ENCODE measurements at regions not wholly inside any gene's neighbourhood (a gene's known extent, or its start where the extent isn't known, plus 50 kb on each side); places are given as distances from the start of the nearest gene placed in this dataset.

DNA sequence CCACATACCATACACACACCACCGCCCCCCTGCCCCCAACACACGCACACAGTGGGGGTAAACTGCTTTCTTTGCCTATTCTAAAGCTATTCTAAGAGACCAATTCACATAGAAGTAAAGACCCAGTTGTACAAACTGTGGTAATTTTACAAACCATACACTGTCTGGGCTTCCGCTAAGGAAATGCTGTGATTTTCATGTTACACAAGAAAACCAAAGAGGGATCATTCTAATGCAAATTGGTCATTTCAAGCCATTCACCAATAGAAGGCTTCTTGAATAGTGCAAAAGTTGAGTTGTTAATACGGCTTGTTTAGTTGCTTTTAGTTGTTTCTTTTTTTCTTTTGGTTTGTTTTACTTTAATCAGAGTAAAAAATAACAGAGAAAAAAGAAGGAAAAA is 202.8 kb downstream of the EFNB2 start:
- Mint-ChIP-seq H3K9me3 (no peaks in the 10 kb centered on the region), H3K36me3 (ENCODE audit: low read depth) (no peaks in the 10 kb centered on the region), H3K4me1 (ENCODE audit: low read depth) (no peaks in the 10 kb centered on the region), H3K27me3 (no peaks in the 10 kb centered on the region), H3K27ac (no peak overlapping the region), H3K4me3 (no peak overlapping the region)
- intact Hi-C loops (cut with micrococcal nuclease): no loop called here
- no peak for DNase-seq
- ChIA-PET CTCF (no interaction called here), POLR2A (no interaction called here)
- no peak for ATAC-seq
- TF ChIP-seq, protein P1, sequence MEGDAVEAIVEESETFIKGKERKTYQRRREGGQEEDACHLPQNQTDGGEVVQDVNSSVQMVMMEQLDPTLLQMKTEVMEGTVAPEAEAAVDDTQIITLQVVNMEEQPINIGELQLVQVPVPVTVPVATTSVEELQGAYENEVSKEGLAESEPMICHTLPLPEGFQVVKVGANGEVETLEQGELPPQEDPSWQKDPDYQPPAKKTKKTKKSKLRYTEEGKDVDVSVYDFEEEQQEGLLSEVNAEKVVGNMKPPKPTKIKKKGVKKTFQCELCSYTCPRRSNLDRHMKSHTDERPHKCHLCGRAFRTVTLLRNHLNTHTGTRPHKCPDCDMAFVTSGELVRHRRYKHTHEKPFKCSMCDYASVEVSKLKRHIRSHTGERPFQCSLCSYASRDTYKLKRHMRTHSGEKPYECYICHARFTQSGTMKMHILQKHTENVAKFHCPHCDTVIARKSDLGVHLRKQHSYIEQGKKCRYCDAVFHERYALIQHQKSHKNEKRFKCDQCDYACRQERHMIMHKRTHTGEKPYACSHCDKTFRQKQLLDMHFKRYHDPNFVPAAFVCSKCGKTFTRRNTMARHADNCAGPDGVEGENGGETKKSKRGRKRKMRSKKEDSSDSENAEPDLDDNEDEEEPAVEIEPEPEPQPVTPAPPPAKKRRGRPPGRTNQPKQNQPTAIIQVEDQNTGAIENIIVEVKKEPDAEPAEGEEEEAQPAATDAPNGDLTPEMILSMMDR (IDR thresholded peaks at IDR 0.05): no peak

DNA sequence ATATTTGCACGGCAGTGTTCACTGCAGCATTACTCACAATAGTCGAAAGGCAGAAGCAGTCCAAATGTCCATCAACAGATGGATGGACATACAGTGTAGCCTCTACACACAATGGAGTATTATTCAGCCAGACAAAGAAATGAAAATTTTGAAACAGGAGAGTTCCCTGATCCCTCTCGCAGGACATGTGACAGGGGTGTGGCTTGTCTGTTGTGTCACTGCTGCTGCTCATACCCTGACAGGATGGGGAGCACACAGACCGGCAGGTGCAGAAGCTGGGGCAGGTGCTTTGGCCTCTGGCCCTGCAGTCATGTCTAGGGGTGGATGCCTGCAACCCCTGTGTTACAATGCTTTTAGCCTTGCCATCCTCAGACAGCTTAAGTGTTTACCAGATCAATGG is 204.3 kb downstream of the EFNB2 start:
- CTCF ChIA-PET: interaction anchor here (1.3 kb wide), 1 partner anchor 9 kb away, joined by 4 read pairs; no protein-coding TSS in a partner anchor
- Mint-ChIP-seq H3K27me3 (no peaks in the 10 kb centered on the region), H3K9me3 (no peaks in the 10 kb centered on the region), H3K4me3 (no peak overlapping the region), H3K27ac (no peak overlapping the region), H3K4me1 (ENCODE audit: low read depth) (no peaks in the 10 kb centered on the region), H3K36me3 (ENCODE audit: low read depth) (no peaks in the 10 kb centered on the region)
- TF ChIP-seq, protein P1 (IDR thresholded peaks at IDR 0.05): no peak
- DNase-seq (no peak), ATAC-seq (no peak)
- intact Hi-C loops (cut with micrococcal nuclease): no loop called here
- POLR2A ChIA-PET: no interaction called here

DNA sequence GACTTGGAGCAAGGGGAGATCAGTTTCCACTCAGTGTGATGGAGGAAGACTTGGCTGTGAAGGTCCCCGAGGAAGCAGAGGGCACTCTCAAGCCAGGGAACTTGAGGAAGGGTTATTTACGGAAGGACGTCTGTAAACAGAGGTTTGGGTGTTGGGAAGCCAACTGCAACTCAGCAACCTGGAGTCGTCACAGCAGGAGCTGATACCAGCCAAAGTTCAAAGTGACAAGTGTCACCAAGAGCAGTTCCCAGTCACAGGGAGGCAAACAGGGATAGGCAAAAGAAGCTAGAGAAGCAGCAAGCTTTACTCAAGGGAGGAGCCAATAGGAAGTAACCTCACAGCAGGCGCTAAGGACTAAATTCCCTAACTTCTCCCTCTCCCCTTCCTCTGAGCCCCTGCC is 205.5 kb downstream of the EFNB2 start:
- Mint-ChIP-seq H3K27ac (no peak overlapping the region), H3K27me3 (no peaks in the 10 kb centered on the region), H3K4me1 (ENCODE audit: low read depth) (no peaks in the 10 kb centered on the region), H3K36me3 (ENCODE audit: low read depth) (no peaks in the 10 kb centered on the region), H3K4me3 (no peak overlapping the region), H3K9me3 (no peaks in the 10 kb centered on the region)
- POLR2A ChIA-PET: interaction anchor here (0.6 to 1.1 kb wide), 2 partner anchors 10 to 14 kb away, joined by 3 read pairs; no protein-coding TSS in a partner anchor
- DNase-seq: no peak
- CTCF ChIA-PET: interaction anchor here (1.3 kb wide), 1 partner anchor 10 kb away, joined by 4 read pairs; no protein-coding TSS in a partner anchor
- intact Hi-C loops (cut with micrococcal nuclease): no loop called here
- TF ChIP-seq, protein P1 (IDR thresholded peaks at IDR 0.05): no peak
- ATAC-seq: no peak

DNA sequence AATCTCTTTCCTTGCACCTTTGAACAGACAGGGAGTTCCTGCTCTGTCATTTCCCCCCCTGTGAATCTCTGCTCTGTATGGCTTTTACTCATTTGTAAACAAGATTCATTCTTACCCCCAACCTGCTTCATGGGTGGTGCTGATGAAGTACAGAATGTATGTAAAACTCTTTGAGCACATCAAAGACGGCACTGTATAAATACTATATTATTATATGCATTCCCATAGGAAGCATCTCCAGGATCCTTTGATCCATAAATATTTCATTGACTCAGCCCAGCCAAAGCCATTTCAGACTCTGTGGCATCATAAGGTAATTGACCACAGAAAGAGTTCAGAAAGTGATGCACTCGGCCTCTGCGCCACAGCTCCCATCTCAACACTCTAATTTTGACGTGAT is 208.7 kb downstream of the EFNB2 start:
- Mint-ChIP-seq H3K27me3 (no peaks in the 10 kb centered on the region), H3K4me1 (ENCODE audit: low read depth) (no peaks in the 10 kb centered on the region), H3K36me3 (ENCODE audit: low read depth) (no peaks in the 10 kb centered on the region), H3K4me3 (no peak overlapping the region), H3K27ac (no peak overlapping the region), H3K9me3 (peaks cover 11% of the 10 kb centered on the region)
- DNase-seq (no peak), ATAC-seq (no peak)
- ChIA-PET CTCF (no interaction called here), POLR2A (no interaction called here)
- TF ChIP-seq, protein P1 (IDR thresholded peaks at IDR 0.05): no peak
- intact Hi-C loops (cut with micrococcal nuclease): no loop called here

DNA sequence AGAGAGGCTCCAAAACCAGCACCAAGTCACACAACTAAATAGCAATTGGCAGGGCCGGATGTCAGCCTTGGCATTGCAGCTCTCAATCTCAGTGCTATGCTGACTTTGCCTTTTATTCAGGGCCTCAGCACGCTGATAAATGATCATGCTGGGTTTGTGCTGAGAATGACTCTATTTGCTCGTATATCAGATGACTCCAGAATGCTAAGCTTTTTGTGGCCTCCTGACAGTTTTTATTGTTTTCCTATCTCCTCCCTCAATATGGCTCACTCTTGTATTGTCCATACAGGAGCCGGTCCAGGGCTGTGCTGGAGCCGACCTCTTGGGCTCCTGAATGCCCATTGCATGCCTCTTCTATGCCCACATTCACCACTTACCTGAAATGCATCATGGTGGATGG is 211.0 kb downstream of the EFNB2 start:
- no peak for ATAC-seq
- no peak overlapping the region for H3K4me3 Mint-ChIP-seq
- ChIA-PET CTCF (no interaction called here), POLR2A (no interaction called here)
- H3K36me3 Mint-ChIP-seq (ENCODE audit: low read depth): no peaks in the 10 kb centered on the region
- H3K27ac Mint-ChIP-seq: no peak overlapping the region
- H3K27me3 Mint-ChIP-seq: no peaks in the 10 kb centered on the region
- TF ChIP-seq, protein P1 (IDR thresholded peaks at IDR 0.05): no peak
- H3K9me3 Mint-ChIP-seq: peaks cover 11% of the 10 kb centered on the region
- DNase-seq: no peak
- intact Hi-C loops (cut with micrococcal nuclease): no loop called here
- H3K4me1 Mint-ChIP-seq (ENCODE audit: low read depth): no peaks in the 10 kb centered on the region

All from activated CD8-positive, alpha-beta T cell treated with anti-CD3 and anti-CD28 coated beads for 36 hours (primary cell).